ENCODE measurements at regions not wholly inside any gene's neighbourhood (a gene's known extent, or its start where the extent isn't known, plus 50 kb on each side); places are given as distances from the start of the nearest gene placed in this dataset.
A peak's percentile ranks its signal among the peaks of the same experiment; 100 is the strongest.

- Histone ChIP-seq H3K4me3 (no peak overlapping the region), H3K9me3 (no peaks in the 10 kb centered on the region), H3K4me1 (no peaks in the 10 kb centered on the region), H3K27me3 (no peaks in the 10 kb centered on the region), H3K36me3 (no peaks in the 10 kb centered on the region), H3K27ac (no peak overlapping the region)
- TF ChIP-seq POLR2AphosphoS5 (IDR thresholded peaks at IDR 0.05) (no peak), EP300 (IDR thresholded peaks at IDR 0.05) (no peak)
- DNase-seq (ENCODE audit: low spot score in 2 of 2) = no peak
- 92% methylated on average over 3 of the region's 3 CpGs for WGBS
These were observed 463.7 kb upstream of the ARHGEF26 start for GRCh38 chr3:153657461-153657860.

GRCh38 chr3:153658136-153658535 lies 463.1 kb upstream of the ARHGEF26 start:
- DNase-seq (ENCODE audit: low spot score in 2 of 2) = no peak
- no peaks in the 10 kb centered on the region for H3K9me3 ChIP-seq
- H3K4me3 ChIP-seq = no peak overlapping the region
- no peaks in the 10 kb centered on the region for H3K27me3 ChIP-seq
- H3K36me3 ChIP-seq = no peaks in the 10 kb centered on the region
- no peaks in the 10 kb centered on the region for H3K4me1 ChIP-seq
- TF ChIP-seq EP300 (IDR thresholded peaks at IDR 0.05) (no peak), POLR2AphosphoS5 (IDR thresholded peaks at IDR 0.05) (peak in 2 of 3 donors; percentile 38 to 41)
- H3K27ac ChIP-seq = no peak overlapping the region

GRCh38 chr3:153666991-153667740 lies 454.0 kb upstream of the ARHGEF26 start:
- no peak for DNase-seq (ENCODE audit: low spot score in 2 of 2)
- Histone ChIP-seq H3K36me3 (no peaks in the 10 kb centered on the region), H3K4me3 (no peak overlapping the region), H3K4me1 (no peaks in the 10 kb centered on the region), H3K9me3 (no peaks in the 10 kb centered on the region), H3K27me3 (no peaks in the 10 kb centered on the region), H3K27ac (no peak overlapping the region)
- WGBS = 75% methylated on average over 7 of the region's 7 CpGs
- TF ChIP-seq EP300 (IDR thresholded peaks at IDR 0.05) (no peak), POLR2AphosphoS5 (IDR thresholded peaks at IDR 0.05) (no peak), CTCF (IDR thresholded peaks at IDR 0.05) (no peak), POLR2A (IDR thresholded peaks at IDR 0.05) (no peak)

GRCh38 chr3:153669527-153669926 lies 451.7 kb upstream of the ARHGEF26 start:
- Histone ChIP-seq H3K27me3 (no peaks in the 10 kb centered on the region), H3K36me3 (no peaks in the 10 kb centered on the region), H3K4me1 (no peaks in the 10 kb centered on the region), H3K27ac (no peak overlapping the region), H3K4me3 (no peak overlapping the region), H3K9me3 (no peaks in the 10 kb centered on the region)
- TF ChIP-seq EP300 (IDR thresholded peaks at IDR 0.05) = no peak
- TF ChIP-seq POLR2A (IDR thresholded peaks at IDR 0.05) = no peak
- no peak for TF ChIP-seq CTCF (IDR thresholded peaks at IDR 0.05)
- no peak for TF ChIP-seq POLR2AphosphoS5 (IDR thresholded peaks at IDR 0.05)
- 74% methylated on average over 3 of the region's 3 CpGs for WGBS
- DNase-seq (ENCODE audit: low spot score in 2 of 2) = no peak

- DNase-seq (ENCODE audit: low spot score in 2 of 2) = no peak
- WGBS = 72% methylated on average over 3 of the region's 3 CpGs
- Histone ChIP-seq H3K36me3 (no peaks in the 10 kb centered on the region), H3K9me3 (no peaks in the 10 kb centered on the region), H3K27ac (no peak overlapping the region), H3K27me3 (no peaks in the 10 kb centered on the region), H3K4me1 (no peaks in the 10 kb centered on the region), H3K4me3 (no peak overlapping the region)
- TF ChIP-seq EP300 (IDR thresholded peaks at IDR 0.05) = no peak
These were observed 450.6 kb upstream of the ARHGEF26 start for GRCh38 chr3:153670577-153670976.

GRCh38 chr3:153673853-153674252 lies 447.3 kb upstream of the ARHGEF26 start:
- H3K27ac ChIP-seq = no peak overlapping the region
- no peak for TF ChIP-seq EP300 (IDR thresholded peaks at IDR 0.05)
- no peak for TF ChIP-seq POLR2A (IDR thresholded peaks at IDR 0.05)
- TF ChIP-seq POLR2AphosphoS5 (IDR thresholded peaks at IDR 0.05) = no peak
- TF ChIP-seq CTCF (IDR thresholded peaks at IDR 0.05) = no peak
- H3K4me1 ChIP-seq = no peaks in the 10 kb centered on the region
- DNase-seq (ENCODE audit: low spot score in 2 of 2) = no peak
- no peaks in the 10 kb centered on the region for H3K27me3 ChIP-seq
- no peaks in the 10 kb centered on the region for H3K36me3 ChIP-seq
- WGBS = 66% methylated on average over 2 of the region's 2 CpGs
- no peaks in the 10 kb centered on the region for H3K9me3 ChIP-seq
- H3K4me3 ChIP-seq = no peak overlapping the region

- no peaks in the 10 kb centered on the region for H3K9me3 ChIP-seq
These were observed 441.5 kb upstream of the ARHGEF26 start for GRCh38 chr3:153679714-153680113.

More at GRCh38 chr3:153679714-153680113, 441.5 kb upstream of the ARHGEF26 start:
- TF ChIP-seq EP300 (IDR thresholded peaks at IDR 0.05) (no peak), POLR2A (IDR thresholded peaks at IDR 0.05) (no peak)
- H3K4me3 ChIP-seq = no peak overlapping the region
- DNase-seq (ENCODE audit: low spot score in 2 of 2) = no peak
- no peaks in the 10 kb centered on the region for H3K27me3 ChIP-seq
- H3K4me1 ChIP-seq = no peaks in the 10 kb centered on the region
- H3K27ac ChIP-seq = no peak overlapping the region
- H3K36me3 ChIP-seq = no peaks in the 10 kb centered on the region

Data from suprapubic skin (tissue), 4 donors.